Urinary bladder (tissue), 4 donors: ENCODE measurements at regions not wholly inside any gene's neighbourhood (a gene's known extent, or its start where the extent isn't known, plus 50 kb on each side); places are given as distances from the start of the nearest gene placed in this dataset. TPM values are rescaled to one million over a fixed set of nuclear protein-coding genes. Genes with fewer than 3 reads are reported as not detected.

Source experiments
- DNase-seq: peaks from one replicate; pipeline ENCODE4 v3.0.0-alpha.2; 2015; ENCODE audit errors: extremely low spot score
- H3K27ac ChIP-seq: one replicate; pipeline ENCODE4 v1.5.1; 2013; ENCODE audit warnings: low read depth, mild to moderate bottlenecking, moderate library complexity
- H3K36me3 ChIP-seq: one replicate; pipeline ENCODE4 v1.6.1; 2013; ENCODE audit warnings: mild to moderate bottlenecking, moderate library complexity; ENCODE audit not compliant: insufficient read depth
- H3K4me1 ChIP-seq: one replicate; pipeline ENCODE4 v1.6.1; 2013; ENCODE audit warnings: mild to moderate bottlenecking, moderate library complexity; ENCODE audit not compliant: insufficient read depth
- H3K4me3 ChIP-seq: one replicate; pipeline ENCODE4 v1.5.1; 2013; ENCODE audit warnings: low read depth, low read length
- WGBS: extraction: QIAGEN DNeasy Blood & Tissue Kit; methylation state at CpG from one replicate; pipeline ENCODE4 v1.1.7; 2013; 5-methylcytosine and 5-hydroxymethylcytosine counted together
- small RNA-seq: library from RNA; depleted of rRNA; stranded (forward); fragments of <200 nt; gene quantifications from one replicate; pipeline ENCODE3, GENCODE V24; 2014
- donor health status: healthy with polysubstance abuse.
- donor health status: healthy.

DNA sequence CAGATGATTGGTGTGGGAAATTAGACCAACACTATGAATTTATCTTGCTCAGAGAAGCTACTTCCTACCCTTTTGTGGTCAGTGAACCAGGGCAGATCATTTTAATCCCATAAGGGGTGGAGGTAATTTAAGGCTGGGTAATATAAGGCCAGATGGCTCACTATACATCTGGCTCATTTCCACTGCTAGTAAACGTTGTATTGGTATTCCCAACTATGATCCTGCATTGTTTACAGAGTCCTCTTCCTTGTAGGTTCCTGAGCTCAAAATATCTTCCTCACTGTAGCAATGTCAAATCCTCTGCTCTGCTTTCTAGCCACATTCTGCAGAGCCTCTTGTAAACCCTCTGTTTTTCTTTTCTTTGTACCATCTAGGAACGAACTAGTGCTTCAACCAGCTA is 93.0 kb upstream of the MGAT4C start:
- H3K4me3 ChIP-seq = no peak overlapping the region
- no peak overlapping the region for H3K27ac ChIP-seq
- no peak for DNase-seq
- no peaks in the 10 kb centered on the region for H3K36me3 ChIP-seq
- 11% methylated on average over 2 of the region's 2 CpGs for WGBS
- H3K4me1 ChIP-seq = no peaks in the 10 kb centered on the region

DNA sequence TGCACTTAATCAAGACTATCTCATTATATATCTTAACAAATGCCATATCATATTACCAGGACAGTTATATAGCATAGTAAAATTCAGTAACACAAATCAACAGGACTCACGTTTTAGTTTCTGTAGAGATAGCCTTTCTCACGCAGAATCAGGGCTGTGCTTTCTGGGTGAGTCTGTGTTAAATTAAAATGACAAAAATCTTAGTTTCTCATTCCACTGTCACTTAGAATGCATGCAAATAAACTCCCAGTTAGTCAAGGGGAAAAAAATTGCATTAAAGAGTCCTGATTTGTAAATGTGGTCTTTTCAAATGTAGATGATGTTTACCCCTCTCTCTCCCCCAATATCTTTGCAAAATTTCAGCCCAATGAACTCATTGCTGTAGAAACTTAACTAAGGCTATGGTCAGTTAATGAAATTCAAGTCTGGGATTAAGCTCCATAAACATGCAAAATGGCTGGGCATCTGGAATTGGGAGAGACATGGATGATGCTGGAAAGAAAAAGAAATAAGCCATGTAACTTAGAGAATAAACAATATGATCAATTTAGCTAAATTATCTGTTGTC is 77.8 kb upstream of the MGAT4C start:
- no peaks in the 10 kb centered on the region for H3K4me1 ChIP-seq
- WGBS = 41% methylated on average over 2 of the region's 2 CpGs
- H3K36me3 ChIP-seq = no peaks in the 10 kb centered on the region
- DNase-seq = no peak
- H3K27ac ChIP-seq = no peak overlapping the region
- H3K4me3 ChIP-seq = no peak overlapping the region

DNA sequence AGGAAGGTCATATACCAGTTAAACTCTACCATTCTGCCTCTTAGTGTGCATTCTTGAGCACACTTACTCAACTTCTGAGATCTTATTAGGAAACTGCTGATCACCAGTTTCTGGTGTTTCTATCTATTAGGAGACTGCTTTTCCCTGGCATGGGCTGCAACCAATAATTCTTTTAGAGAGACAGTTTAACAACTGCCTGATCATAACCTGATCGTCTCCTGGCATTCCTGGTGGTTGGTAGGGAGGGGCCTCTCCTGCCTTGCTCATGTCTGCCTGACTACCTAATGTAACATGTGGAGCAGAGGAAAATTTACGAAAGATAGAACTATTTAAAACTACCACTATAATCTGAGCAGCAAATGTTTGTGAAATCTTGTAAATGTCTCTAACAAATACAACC is 75.3 kb upstream of the MGAT4C start:
- Histone ChIP-seq H3K4me1 (no peaks in the 10 kb centered on the region), H3K27ac (no peak overlapping the region), H3K4me3 (no peak overlapping the region), H3K36me3 (no peaks in the 10 kb centered on the region)
- 36% methylated on average over 2 of the region's 2 CpGs for WGBS
- no peak for DNase-seq

DNA sequence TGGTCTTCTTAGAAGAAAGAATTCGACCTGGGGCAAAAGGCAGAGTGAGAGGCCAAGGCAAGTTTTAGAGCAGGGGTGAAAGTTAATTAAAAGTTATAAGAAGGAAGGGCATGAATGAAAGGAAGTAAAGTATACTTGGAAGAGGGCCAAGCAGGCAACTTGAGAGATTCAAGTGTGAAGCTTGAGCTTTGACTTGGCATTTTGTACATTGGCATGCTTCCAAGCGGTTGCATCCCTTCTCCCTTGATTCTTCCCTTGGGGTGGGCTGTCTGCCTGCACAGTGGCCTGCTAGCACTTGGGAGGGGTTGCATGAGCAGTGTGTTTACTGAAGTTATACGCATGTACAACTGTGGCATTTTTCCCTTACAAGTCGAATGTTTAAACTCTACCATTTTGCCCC is 74.8 kb upstream of the MGAT4C start:
- H3K4me1 ChIP-seq = no peaks in the 10 kb centered on the region
- no peak overlapping the region for H3K4me3 ChIP-seq
- 70% methylated on average over 4 of the region's 4 CpGs for WGBS
- H3K27ac ChIP-seq = no peak overlapping the region
- DNase-seq = no peak
- no peaks in the 10 kb centered on the region for H3K36me3 ChIP-seq

DNA sequence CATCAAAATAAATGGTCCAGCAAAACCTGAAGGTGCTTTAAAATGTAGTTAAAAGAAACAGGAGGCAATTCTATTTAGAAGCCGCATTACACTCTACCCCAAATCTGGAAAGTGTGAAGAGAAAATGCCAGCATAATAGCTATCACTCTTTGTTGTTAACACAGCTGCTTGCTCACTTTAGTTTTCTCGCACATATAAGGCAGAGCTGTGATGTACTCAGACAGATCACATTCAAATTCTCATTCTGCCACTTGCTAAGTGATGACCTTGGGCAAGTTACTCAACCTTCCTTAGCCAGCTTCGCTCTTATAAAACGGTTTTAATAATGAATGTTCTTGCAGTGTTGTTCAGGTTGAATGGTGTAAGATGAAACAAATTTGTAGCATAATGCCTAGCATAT is 56.0 kb upstream of the MGAT4C start:
- Histone ChIP-seq H3K4me3 (no peak overlapping the region), H3K36me3 (no peaks in the 10 kb centered on the region), H3K4me1 (no peaks in the 10 kb centered on the region), H3K27ac (no peak overlapping the region)
- WGBS = 89% methylated on average over 4 of the region's 4 CpGs
- no peak for DNase-seq

Small RNAs in the stretch of these regions (small RNA-seq; reads per million reads assigned to genes)
- gene AC079598.2 = not detected
- not detected for gene AC079598.3
- not detected for gene AC079598.4
- gene CYCSP30 = not detected
